ENCODE measurements at regions not wholly inside any gene's neighbourhood (a gene's known extent, or its start where the extent isn't known, plus 50 kb on each side); places are given as distances from the start of the nearest gene placed in this dataset.

- Mint-ChIP-seq H3K4me3 (no peak overlapping the region), H3K27ac (no peak overlapping the region), H3K4me1 (ENCODE audit: low read depth) (no peaks in the 10 kb centered on the region)
Measured at GRCh38 chr6:150314230-150315188, 54.3 kb upstream of the IYD start.

DNA sequence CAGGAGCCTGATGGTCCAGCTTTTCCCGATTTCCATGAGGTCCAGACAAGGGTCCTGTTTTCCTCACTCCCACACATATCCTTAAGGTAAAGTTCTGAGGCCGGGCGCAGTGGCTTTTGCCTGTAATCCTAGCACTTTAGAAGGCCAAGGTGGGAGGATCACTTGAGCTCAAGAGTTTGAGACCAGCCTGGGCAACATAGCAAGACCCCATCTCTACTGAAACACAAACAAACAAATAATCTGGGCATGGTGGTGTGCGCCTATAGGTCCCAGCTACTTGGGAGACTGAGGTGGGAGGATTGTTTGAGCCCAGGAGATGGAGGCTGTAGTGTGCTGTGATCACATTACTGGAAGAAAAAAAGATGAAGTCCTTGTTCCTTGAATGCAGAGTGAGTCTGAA, 53.2 kb upstream of the IYD start:
- Mint-ChIP-seq H3K4me3 (no peak overlapping the region), H3K27ac (no peak overlapping the region)
- DNase-seq (ENCODE audit: low spot score): no peak

More at GRCh38 chr6:150314230-150315188, 54.3 kb upstream of the IYD start:
- DNase-seq (ENCODE audit: low spot score): no peak
- Mint-ChIP-seq H3K36me3 (ENCODE audit: low read depth) (no peaks in the 10 kb centered on the region), H3K27me3 (ENCODE audit: low read depth) (peaks cover 9% of the 10 kb centered on the region), H3K9me3 (no peaks in the 10 kb centered on the region)

DNA sequence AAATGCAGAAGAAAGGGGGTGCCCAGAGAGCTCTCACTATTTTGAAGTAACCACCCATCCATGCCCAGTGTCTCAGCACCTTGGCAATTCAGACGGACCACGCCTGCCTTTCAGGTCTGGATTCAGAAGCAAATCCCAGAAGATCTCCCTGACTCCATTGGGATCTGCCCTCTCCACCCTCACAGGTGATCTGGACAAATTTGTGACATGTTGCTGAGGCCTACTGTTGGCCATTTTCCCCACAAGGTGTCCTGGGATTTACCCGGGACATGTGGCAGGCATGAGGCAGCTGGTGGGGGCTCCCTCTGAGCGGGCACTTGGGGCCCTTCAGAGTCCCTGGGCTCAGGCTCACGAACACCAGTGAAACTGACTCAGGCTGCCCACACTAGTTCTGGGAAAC, 51.9 kb upstream of the IYD start:
- Mint-ChIP-seq H3K27ac (no peak overlapping the region), H3K9me3 (no peaks in the 10 kb centered on the region), H3K27me3 (ENCODE audit: low read depth) (peaks cover 14% of the 10 kb centered on the region), H3K4me3 (no peak overlapping the region), H3K4me1 (ENCODE audit: low read depth) (no peaks in the 10 kb centered on the region), H3K36me3 (ENCODE audit: low read depth) (no peaks in the 10 kb centered on the region)
- no peak for DNase-seq (ENCODE audit: low spot score)

More for the DNA sequence above, 53.2 kb upstream of the IYD start:
- peaks cover 9% of the 10 kb centered on the region for H3K27me3 Mint-ChIP-seq (ENCODE audit: low read depth)
- no peaks in the 10 kb centered on the region for H3K9me3 Mint-ChIP-seq
- no peaks in the 10 kb centered on the region for H3K36me3 Mint-ChIP-seq (ENCODE audit: low read depth)
- H3K4me1 Mint-ChIP-seq (ENCODE audit: low read depth): no peaks in the 10 kb centered on the region

All from T-helper 2 cell treated with Interferon-gamma antibody and Interleukin-4, amounts not matched to agents 5 μg/mL and 100 μg/mL, for 36 hours (primary cell).